Neuron (in vitro differentiated cells): ENCODE measurements at regions not wholly inside any gene's neighbourhood (a gene's known extent, or its start where the extent isn't known, plus 50 kb on each side); places are given as distances from the start of the nearest gene placed in this dataset.
"Not testable (repeated sequence)": the region's sequence is repeated elsewhere in the genome, so short reads cannot be mapped to it uniquely, and the experiment has no call there.

Experiments used
- H2AFZ ChIP-seq: one replicate; pipeline ENCODE4 v1.6.1; 2013; ENCODE audit warnings: low read depth, mild to moderate bottlenecking, inconsistent platforms, low read length, moderate library complexity
- H3K27me3 ChIP-seq: one replicate; pipeline ENCODE4 v1.6.1; 2013; ENCODE audit warnings: low read length; ENCODE audit not compliant: insufficient read depth
- H3K36me3 ChIP-seq: one replicate; pipeline ENCODE4 v1.6.1; 2013; ENCODE audit warnings: low read length; ENCODE audit not compliant: insufficient read depth
- H3K4me1 ChIP-seq: one replicate; pipeline ENCODE4 v1.6.1; 2013; ENCODE audit warnings: low read length; ENCODE audit not compliant: insufficient read depth
- H3K4me3 ChIP-seq: 2 replicates; pipeline ENCODE4 v1.5.1; 2013; ENCODE audit warnings: mild to moderate bottlenecking, low read length, moderate library complexity
- H3K9me3 ChIP-seq: one replicate; pipeline ENCODE4 v1.6.1; 2013; ENCODE audit warnings: low read length

DNA sequence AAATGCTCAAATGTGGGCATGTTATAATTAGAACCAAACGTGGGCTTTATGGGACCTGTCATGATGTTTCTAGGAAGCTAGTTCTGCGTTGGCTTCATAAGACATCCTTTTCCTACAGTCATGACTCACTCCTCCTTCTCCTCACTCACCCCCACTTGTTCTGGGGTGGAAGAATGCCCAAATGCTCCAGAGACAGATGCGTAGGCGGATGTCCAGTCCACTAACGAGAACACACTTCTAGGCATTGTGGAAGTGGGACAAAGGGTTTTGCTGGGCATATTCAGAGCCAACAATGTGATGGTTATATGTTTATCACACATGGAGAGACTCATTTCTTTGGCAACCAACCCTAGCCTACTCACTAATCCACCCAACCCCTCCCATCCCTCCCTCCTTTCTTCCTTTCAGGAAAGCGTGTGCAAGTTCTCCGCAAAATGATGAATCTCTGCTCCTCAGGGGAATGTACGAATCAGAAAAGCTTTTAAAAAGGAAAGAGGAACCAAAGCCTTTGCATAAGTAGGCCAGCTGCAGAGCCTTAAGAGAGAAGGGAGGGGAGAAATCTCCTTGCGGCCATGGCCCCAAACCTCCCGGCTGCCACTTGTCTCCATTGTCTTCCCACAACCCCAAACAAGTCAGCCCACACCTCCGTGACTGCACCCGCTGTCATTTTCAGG is 123.0 kb upstream of the SPRED1 start:
- no peaks in the 10 kb centered on the region for H3K27me3 ChIP-seq
- H3K4me3 ChIP-seq: peak overlapping the region; percentile 68
- peak overlapping the region; percentile 70 for H2AFZ ChIP-seq
- peaks cover 23% of the 10 kb centered on the region for H3K4me1 ChIP-seq
- no peaks in the 10 kb centered on the region for H3K36me3 ChIP-seq
- no peaks in the 10 kb centered on the region for H3K9me3 ChIP-seq

GRCh38 chr15:38130205-38130567 is 122.5 kb upstream of the SPRED1 start:
- H3K4me3 ChIP-seq: peak overlapping the region; percentile 68
- H3K4me1 ChIP-seq: peaks cover 23% of the 10 kb centered on the region
- no peaks in the 10 kb centered on the region for H3K36me3 ChIP-seq
- peak overlapping the region; percentile 70 for H2AFZ ChIP-seq
- no peaks in the 10 kb centered on the region for H3K9me3 ChIP-seq
- no peaks in the 10 kb centered on the region for H3K27me3 ChIP-seq

DNA sequence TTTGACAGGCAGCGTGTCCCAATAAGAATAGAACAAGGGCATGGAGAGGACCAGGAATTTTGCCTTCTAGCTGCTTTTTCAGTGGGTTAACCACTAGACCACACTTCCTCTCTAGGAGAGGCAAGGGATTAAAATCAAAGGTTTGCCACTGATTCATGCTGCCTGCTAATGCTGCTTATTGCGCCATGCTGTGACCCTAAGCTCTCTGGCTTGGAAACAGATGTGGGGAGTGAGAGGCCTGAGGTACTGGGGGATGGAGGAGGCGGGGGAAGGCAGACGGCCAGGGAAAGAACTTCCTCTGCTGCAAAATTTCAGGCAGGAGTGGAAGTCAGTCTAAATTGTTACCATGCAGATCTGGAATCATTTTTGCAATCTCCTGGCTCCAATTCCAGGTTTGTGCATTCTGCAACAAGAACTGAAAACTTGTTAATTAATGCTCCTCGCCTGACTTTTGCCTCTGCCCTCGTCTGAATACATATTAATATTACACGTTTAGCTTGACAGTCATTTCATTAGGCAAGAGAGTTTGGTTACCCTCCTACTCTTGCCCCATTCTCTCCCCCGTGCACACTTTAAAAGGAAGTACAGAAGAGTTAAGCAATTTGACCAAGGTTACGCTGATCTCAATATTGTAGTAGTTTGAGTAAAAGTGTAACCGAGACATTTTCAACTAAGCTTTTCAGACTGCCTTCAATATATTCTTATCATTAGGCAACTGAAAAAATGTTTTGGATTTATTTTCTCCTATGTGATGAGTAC is 121.7 kb upstream of the SPRED1 start:
- H3K4me1 ChIP-seq: peaks cover 23% of the 10 kb centered on the region
- peak overlapping the region; percentile 68 for H3K4me3 ChIP-seq
- no peaks in the 10 kb centered on the region for H3K9me3 ChIP-seq

GRCh38 chr15:38134252-38134651 is 118.4 kb upstream of the SPRED1 start:
- Histone ChIP-seq H3K27me3 (no peaks in the 10 kb centered on the region), H3K9me3 (no peaks in the 10 kb centered on the region), H2AFZ (no peak overlapping the region), H3K36me3 (no peaks in the 10 kb centered on the region), H3K4me1 (peaks cover 14% of the 10 kb centered on the region), H3K4me3 (no peak overlapping the region)

More for the DNA sequence above, 121.7 kb upstream of the SPRED1 start:
- Histone ChIP-seq H3K27me3 (no peaks in the 10 kb centered on the region), H2AFZ (peak overlapping the region; percentile 70), H3K36me3 (no peaks in the 10 kb centered on the region)

- not testable (repeated sequence) for H3K4me3 ChIP-seq, H3K27me3 ChIP-seq, H3K9me3 ChIP-seq, H2AFZ ChIP-seq, H3K36me3 ChIP-seq
- peaks cover 10% of the 10 kb centered on the region for H3K4me1 ChIP-seq
These were observed 110.4 kb upstream of the SPRED1 start for GRCh38 chr15:38142195-38142594.

- H3K36me3 ChIP-seq: no peaks in the 10 kb centered on the region
- no peaks in the 10 kb centered on the region for H3K27me3 ChIP-seq
- peaks cover 10% of the 10 kb centered on the region for H3K4me1 ChIP-seq
- H3K9me3 ChIP-seq: no peaks in the 10 kb centered on the region
- peak overlapping the region; percentile 80 for H2AFZ ChIP-seq
- H3K4me3 ChIP-seq: peak overlapping the region; percentile 14
These were observed 107.7 kb upstream of the SPRED1 start for GRCh38 chr15:38144921-38145320.

DNA sequence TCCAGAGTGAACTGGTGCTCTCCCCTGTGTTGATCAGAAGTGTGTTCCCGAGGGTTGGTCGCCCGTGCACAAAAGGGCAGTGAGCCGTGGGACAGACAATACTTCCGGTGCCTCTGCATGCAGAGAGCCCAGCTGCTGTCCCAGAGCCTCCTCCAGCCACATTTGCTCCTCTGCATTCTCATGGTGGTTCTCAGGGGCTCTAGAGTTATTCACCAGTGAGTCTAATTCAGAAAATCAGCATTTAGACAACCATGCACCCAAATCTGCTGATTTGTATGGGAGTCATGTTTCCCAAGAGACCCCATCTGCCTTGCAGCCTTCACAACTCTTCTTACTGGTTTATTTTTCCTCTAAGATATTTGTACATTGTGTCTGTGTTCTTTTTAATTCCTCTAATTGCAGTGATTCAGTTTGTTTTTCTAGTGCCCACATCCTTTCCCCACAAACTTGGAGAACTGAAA is 107.0 kb upstream of the SPRED1 start:
- peaks cover 10% of the 10 kb centered on the region for H3K4me1 ChIP-seq
- H2AFZ ChIP-seq: peak overlapping the region; percentile 80
- peak overlapping the region; percentile 14 for H3K4me3 ChIP-seq
- H3K9me3 ChIP-seq: no peaks in the 10 kb centered on the region
- no peaks in the 10 kb centered on the region for H3K27me3 ChIP-seq
- no peaks in the 10 kb centered on the region for H3K36me3 ChIP-seq

DNA sequence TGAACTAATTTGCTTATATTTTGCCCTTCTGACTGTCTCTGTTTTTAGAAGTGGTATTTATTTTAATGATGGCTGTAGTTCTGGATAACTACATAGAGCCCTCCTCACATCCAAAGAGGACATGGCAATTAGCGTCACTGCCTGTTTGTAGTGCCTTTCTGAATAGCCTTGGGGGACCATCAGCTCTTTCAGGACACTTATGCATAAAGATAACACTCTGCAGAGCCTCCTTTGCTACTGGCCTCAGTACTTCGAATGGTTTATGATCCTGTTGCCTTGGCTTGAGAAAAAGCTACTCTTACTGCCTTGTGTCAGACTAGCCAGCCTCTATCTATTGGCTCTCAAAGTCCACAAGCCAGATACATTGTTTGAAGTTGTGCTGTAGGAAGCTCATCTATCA is 105.4 kb upstream of the SPRED1 start:
- no peak overlapping the region for H3K4me3 ChIP-seq
- H3K9me3 ChIP-seq: no peaks in the 10 kb centered on the region
- no peaks in the 10 kb centered on the region for H3K27me3 ChIP-seq
- peaks cover 10% of the 10 kb centered on the region for H3K4me1 ChIP-seq
- H2AFZ ChIP-seq: no peak overlapping the region
- H3K36me3 ChIP-seq: no peaks in the 10 kb centered on the region

- H3K9me3 ChIP-seq: peaks cover 3% of the 10 kb centered on the region
- H3K4me1 ChIP-seq: peaks cover 10% of the 10 kb centered on the region
These were observed 104.2 kb upstream of the SPRED1 start for GRCh38 chr15:38148471-38148870.

GRCh38 chr15:38149315-38149714 is 103.3 kb upstream of the SPRED1 start:
- no peak overlapping the region for H2AFZ ChIP-seq
- peaks cover 10% of the 10 kb centered on the region for H3K4me1 ChIP-seq
- H3K4me3 ChIP-seq: no peak overlapping the region
- no peaks in the 10 kb centered on the region for H3K36me3 ChIP-seq
- H3K27me3 ChIP-seq: no peaks in the 10 kb centered on the region
- H3K9me3 ChIP-seq: peaks cover 3% of the 10 kb centered on the region

More at GRCh38 chr15:38148471-38148870, 104.2 kb upstream of the SPRED1 start:
- Histone ChIP-seq H3K4me3 (no peak overlapping the region), H3K27me3 (no peaks in the 10 kb centered on the region), H3K36me3 (no peaks in the 10 kb centered on the region), H2AFZ (no peak overlapping the region)

DNA sequence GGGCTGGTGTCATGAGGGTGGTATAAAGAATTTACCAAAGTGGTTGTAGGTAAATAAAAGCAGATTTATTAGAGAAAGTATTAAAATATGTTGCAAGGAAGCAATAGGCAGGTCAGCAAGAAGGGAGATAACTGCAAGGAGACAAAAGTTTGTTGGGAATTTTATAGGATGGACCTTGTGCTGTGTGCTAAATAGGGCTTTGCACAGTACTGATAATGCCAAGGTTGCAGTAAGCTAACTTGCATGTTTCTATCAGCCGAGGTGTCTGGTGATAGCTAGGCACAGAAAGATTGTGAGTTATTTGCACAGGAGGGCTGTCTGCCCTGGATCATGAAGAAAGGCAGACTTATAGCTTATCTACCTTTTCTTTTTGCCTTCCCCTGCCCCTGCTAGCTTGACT is 102.5 kb upstream of the SPRED1 start:
- Histone ChIP-seq H3K4me3 (no peak overlapping the region), H3K9me3 (peaks cover 3% of the 10 kb centered on the region), H3K36me3 (no peaks in the 10 kb centered on the region), H2AFZ (no peak overlapping the region), H3K4me1 (peaks cover 8% of the 10 kb centered on the region), H3K27me3 (no peaks in the 10 kb centered on the region)

- no peaks in the 10 kb centered on the region for H3K36me3 ChIP-seq
- H3K4me1 ChIP-seq: peaks cover 2% of the 10 kb centered on the region
- no peak overlapping the region for H3K4me3 ChIP-seq
- H3K27me3 ChIP-seq: no peaks in the 10 kb centered on the region
- H3K9me3 ChIP-seq: peaks cover 3% of the 10 kb centered on the region
- H2AFZ ChIP-seq: no peak overlapping the region
These were observed 101.8 kb upstream of the SPRED1 start for GRCh38 chr15:38150794-38151193.

- H3K9me3 ChIP-seq: peaks cover 3% of the 10 kb centered on the region
- H3K4me1 ChIP-seq: peaks cover under 1% of the 10 kb centered on the region
- no peaks in the 10 kb centered on the region for H3K27me3 ChIP-seq
- no peaks in the 10 kb centered on the region for H3K36me3 ChIP-seq
- H3K4me3 ChIP-seq: no peak overlapping the region
- H2AFZ ChIP-seq: no peak overlapping the region
These were observed 98.9 kb upstream of the SPRED1 start for GRCh38 chr15:38153781-38154180.
